ENCODE measurements at regions not wholly inside any gene's neighbourhood (a gene's known extent, or its start where the extent isn't known, plus 50 kb on each side); places are given as distances from the start of the nearest gene placed in this dataset.
"Not testable (repeated sequence)": the region's sequence is repeated elsewhere in the genome, so short reads cannot be mapped to it uniquely, and the experiment has no call there.

GRCh38 chr5:90051756-90052155 is 357.8 kb downstream of the CETN3 start:
- DNase-seq: no peak

DNA sequence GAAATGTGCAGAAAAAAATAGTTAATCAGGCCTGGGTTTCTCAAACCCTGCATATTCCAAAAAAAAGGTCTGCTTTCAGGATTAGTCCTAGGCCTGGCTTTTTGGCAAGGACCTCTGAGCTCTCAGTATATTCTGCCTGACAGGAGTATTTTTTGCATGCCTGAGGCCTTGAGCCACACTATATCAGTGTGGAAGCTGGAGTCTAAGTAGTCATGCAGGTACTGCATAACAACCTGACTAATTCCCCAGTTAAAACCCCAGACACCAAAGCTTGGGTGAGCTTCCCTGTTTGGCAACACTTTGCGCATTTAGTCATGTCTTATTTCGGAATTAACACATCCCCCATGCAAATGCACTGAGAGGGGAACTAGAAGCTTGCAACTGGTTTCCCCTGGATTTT is 359.5 kb downstream of the CETN3 start:
- DNase-seq: no peak

GRCh38 chr5:90047113-90047512 is 362.4 kb downstream of the CETN3 start:
- no peak for DNase-seq

DNA sequence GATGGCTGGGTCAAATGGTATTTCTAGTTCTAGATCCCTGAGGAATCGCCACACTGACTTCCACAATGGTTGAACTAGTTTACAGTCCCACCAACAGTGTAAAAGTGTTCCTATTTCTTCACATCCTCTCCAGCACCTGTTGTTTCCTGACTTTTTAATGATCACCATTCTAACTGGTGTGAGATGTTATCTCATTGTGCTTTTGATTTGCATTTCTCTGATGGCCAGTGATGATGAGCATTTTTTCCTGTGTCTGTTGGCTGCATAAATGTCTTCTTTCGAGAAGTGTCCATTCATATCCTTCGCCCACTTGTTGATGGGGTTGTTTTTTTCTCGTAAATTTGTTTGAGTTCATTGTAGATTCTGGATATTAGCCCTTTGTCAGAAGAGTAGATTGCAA is 369.5 kb downstream of the CETN3 start:
- DNase-seq: not testable (repeated sequence)

GRCh38 chr5:90037646-90038045 is 371.9 kb downstream of the CETN3 start:
- no peak for DNase-seq

GRCh38 chr5:90022711-90023053 is 386.9 kb downstream of the CETN3 start:
- no peak for DNase-seq

GRCh38 chr5:90022002-90022710 is 387.4 kb downstream of the CETN3 start:
- no peak for DNase-seq

DNA sequence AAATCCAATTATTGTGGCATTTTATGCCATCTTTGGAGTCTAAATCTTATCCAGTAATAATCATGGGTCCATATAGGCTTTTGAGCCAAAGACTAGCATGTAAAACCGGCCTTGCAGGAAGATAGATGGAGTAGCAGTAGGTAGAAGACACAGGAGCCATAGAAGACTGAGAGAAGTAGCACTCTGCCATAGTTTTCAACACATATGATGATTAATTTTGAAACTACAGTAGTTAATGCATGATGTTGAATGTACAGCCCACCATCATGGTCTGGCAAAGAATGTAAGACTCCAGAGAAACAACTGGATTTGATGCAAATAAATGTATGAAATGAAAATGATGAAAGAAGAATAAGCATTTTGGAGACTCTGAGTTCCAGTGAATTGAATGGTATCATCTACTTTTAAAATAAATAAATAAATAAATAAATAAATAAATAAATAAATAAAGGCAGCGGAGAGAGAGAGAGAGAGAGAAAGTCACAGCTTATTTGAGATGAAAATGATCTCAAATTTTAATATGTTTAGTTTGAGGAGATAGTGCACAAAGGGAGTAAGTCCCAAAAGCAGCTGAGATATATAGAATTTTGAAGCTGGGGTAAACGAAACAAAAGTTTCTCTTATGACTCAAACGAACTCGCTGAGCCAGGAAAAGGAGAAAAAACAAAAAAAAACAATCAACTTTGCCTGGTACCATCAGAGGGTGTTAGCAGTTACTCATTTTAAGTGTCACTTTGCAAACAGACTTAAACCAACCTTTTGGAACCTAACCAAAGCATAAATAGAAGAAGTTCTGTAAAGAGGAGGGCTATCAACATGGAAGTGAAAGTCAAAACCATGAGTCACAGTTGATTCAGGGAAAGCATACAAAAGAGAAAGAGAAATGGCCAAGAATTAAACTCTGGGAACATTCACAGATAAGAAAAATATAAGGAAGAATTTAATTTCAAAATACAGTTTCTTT is 388.7 kb downstream of the CETN3 start:
- peak; percentile 18 for DNase-seq

- DNase-seq: peak; percentile 94
These were observed 392.3 kb downstream of the CETN3 start for GRCh38 chr5:90017239-90017638.

- DNase-seq: no peak
These were observed 394.0 kb downstream of the CETN3 start for GRCh38 chr5:90015584-90016018.

DNA sequence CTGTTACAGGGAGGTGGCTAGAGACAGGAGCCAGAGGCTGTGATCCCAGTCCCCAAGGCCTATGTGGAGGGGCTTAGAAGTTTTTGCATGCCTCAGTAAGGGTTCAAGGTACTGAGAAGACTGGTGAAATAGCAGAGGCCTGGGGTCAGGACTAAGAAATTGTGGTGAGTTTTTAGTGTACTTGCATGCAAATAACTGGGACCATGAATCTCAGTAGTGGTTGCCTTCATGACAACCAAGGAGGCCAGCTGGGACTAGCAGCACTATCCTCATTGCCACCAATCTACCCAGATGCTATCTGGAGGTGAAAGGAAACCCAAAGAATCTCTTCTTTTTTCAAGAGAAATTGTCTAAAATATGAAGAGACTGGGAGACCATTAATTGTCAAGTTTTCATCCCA is 395.1 kb downstream of the CETN3 start:
- DNase-seq: no peak

DNA sequence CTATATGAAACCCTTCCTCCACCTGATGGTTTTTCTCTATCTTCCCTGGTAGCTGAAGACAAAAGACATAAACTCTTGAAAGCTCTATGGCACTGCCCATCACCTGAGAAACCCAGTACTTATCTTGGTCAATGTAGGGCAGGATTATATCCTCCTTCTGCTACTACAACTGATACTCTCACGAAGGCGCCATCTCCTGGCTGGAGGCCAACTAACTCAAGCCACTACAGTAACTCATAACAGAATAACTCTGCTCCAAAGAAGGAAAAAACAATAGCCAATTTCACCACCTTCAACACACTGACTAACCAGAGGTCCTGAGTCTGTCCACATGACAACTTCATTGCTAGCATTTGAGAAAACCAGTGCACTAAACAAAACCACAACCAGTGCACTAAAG is 409.2 kb downstream of the CETN3 start:
- DNase-seq: no peak

GRCh38 chr5:89998519-89999305 is 410.8 kb downstream of the CETN3 start:
- DNase-seq: no peak

DNA sequence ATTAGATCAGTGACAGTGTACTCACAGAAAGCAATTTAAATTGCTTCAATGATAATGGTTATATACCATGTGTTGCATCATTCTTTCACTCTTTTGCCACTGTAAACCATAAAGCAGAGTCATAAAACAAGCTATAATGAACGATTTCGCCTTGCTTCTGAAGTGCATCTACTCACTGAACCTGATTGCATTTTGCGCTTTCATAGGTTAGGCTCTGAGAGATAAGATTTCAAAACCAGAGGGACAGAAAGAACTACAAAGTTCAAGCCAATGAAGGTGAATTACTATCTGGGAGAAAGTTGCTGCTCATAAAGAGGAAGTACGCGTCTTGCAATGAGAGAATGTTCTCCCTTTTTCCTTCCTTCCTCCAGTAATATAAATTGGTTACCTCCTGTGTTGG is 412.7 kb downstream of the CETN3 start:
- DNase-seq: no peak

DNA sequence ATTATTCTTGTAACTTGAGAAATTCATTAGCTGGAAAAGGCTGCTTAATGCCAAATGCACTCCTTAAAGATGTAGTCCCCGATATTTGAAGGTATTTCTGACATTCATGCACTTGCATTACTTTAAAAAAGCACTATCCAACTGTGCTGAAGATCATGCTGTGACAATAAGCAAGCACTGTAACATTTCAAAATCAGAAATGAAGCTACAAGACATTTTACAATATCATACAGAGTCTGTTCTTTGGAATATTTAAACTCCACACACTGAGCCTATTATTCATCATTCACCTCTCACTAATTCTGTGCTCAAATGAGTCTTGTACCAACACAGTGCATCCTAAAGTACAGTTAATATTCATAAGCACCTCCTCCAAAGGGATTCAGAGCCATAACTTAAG is 413.2 kb downstream of the CETN3 start:
- DNase-seq: no peak

DNA sequence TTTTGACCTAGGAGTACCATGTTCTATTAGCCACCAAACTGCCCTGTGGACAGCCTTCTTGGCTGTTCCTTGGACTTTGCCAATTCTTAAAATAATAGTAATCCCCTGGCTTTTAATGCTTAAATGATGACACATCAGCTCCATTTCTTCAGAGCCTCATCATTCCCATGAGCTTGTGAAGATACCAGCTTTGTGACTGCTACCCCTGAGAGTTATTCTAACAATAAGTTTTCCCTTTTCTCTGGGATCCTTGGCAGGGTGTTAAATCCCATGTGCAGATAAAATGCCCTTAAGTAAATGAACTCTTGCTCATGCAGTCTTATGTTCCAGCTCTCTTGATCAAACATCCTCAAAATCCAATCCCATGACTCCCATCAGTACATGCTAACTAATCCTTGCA is 415.3 kb downstream of the CETN3 start:
- DNase-seq: no peak

DNA sequence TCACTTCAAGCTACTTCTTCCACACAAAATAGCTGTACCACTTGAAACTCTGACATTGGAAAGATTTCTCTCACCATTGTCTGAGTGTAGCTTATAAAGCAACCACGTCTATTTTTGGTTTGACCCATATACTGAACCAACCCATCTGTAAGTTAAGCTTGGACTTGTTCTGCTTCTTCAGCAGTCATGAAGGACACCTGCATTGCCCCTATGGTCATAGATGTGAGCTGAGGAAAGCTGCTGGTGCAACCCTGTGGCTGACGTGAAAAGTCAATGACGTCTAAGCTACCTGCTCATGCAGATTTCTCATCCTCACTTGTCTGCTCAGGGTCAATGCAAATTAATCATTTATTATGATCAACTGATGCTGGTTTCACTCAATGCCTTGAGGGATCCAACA is 417.4 kb downstream of the CETN3 start:
- no peak for DNase-seq

DNA sequence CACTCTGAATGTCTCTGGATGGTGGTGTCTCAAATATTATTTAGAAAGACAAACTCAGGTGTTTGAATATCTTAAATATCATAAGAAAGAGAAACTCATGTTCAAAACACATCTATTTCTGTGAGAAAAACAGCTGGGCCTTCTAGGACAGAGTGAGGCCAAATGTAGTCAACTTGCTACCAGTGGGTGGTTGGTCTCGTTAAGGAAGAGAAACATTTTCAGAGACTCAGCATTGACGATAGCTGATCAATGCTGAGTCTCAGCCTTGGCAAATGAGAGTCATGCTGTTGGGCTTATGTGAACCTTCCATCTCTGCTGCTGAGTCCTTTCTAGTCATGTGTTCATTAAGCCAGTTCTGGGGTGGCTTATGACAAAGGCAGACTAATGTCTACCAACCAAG is 418.0 kb downstream of the CETN3 start:
- no peak for DNase-seq

GRCh38 chr5:89989776-89990175 is 419.8 kb downstream of the CETN3 start:
- no peak for DNase-seq

GRCh38 chr5:89988998-89989655 is 420.4 kb downstream of the CETN3 start:
- no peak for DNase-seq

- no peak for DNase-seq
These were observed 421.3 kb downstream of the CETN3 start for GRCh38 chr5:89988129-89988810.

- no peak for DNase-seq
These were observed 426.3 kb downstream of the CETN3 start for GRCh38 chr5:89983216-89983615.
